Dermis blood vessel endothelial cell (primary cell): ENCODE measurements at regions not wholly inside any gene's neighbourhood (a gene's known extent, or its start where the extent isn't known, plus 50 kb on each side); places are given as distances from the start of the nearest gene placed in this dataset.

Experiments used
- DNase-seq: peaks from one replicate; pipeline ENCODE4 v3.0.0; 2010

GRCh38 chr12:100675432-100675831, 101.9 kb downstream of the GAS2L3 start:
- DNase-seq, result peak; percentile 86

GRCh38 chr12:100681074-100681473, 107.6 kb downstream of the GAS2L3 start:
- DNase-seq, result no peak

GRCh38 chr12:100682178-100682577, 108.7 kb downstream of the GAS2L3 start:
- DNase-seq, result no peak

- DNase-seq, result no peak
Measured at GRCh38 chr12:100687686-100688085, 106.9 kb upstream of the ANO4 start.

- DNase-seq, result no peak
Measured at GRCh38 chr12:100688451-100688864, 106.1 kb upstream of the ANO4 start.

GRCh38 chr12:100692502-100692901, 102.1 kb upstream of the ANO4 start:
- no peak for DNase-seq

GRCh38 chr12:100698518-100698917, 96.1 kb upstream of the ANO4 start:
- no peak for DNase-seq

GRCh38 chr12:100699209-100699608, 95.4 kb upstream of the ANO4 start:
- no peak for DNase-seq

GRCh38 chr12:100703337-100703736, 91.2 kb upstream of the ANO4 start:
- no peak for DNase-seq

GRCh38 chr12:100703868-100704267, 90.7 kb upstream of the ANO4 start:
- DNase-seq, result no peak

GRCh38 chr12:100706033-100706432, 88.5 kb upstream of the ANO4 start:
- no peak for DNase-seq

GRCh38 chr12:100708591-100708990, 86.0 kb upstream of the ANO4 start:
- DNase-seq, result no peak

GRCh38 chr12:100715976-100716944, 78.3 kb upstream of the ANO4 start:
- no peak for DNase-seq

GRCh38 chr12:100716945-100717732, 77.4 kb upstream of the ANO4 start:
- DNase-seq, result no peak

- no peak for DNase-seq
Measured at GRCh38 chr12:100717733-100718067, 76.9 kb upstream of the ANO4 start.

GRCh38 chr12:100718187-100718586, 76.4 kb upstream of the ANO4 start:
- DNase-seq, result no peak

- no peak for DNase-seq
Measured at GRCh38 chr12:100720016-100720654, 74.4 kb upstream of the ANO4 start.

- no peak for DNase-seq
Measured at GRCh38 chr12:100721169-100721568, 73.4 kb upstream of the ANO4 start.

- no peak for DNase-seq
Measured at GRCh38 chr12:100724071-100724470, 70.5 kb upstream of the ANO4 start.

- peak; percentile 71 for DNase-seq
Measured at GRCh38 chr12:100733817-100734593, 60.6 kb upstream of the ANO4 start.

GRCh38 chr12:100737168-100737567, 57.4 kb upstream of the ANO4 start:
- DNase-seq, result no peak

- DNase-seq, result no peak
Measured at GRCh38 chr12:100738086-100738485, 56.5 kb upstream of the ANO4 start.
